Caco-2 (cell line): ENCODE measurements at regions not wholly inside any gene's neighbourhood (a gene's known extent, or its start where the extent isn't known, plus 50 kb on each side); places are given as distances from the start of the nearest gene placed in this dataset.

ENCODE experiments used
- BruUV-seq: library from RNA; stranded (reverse); fragments of 400-500 nt; replicated peaks from 2 replicates; lab custom pipeline; 2021; lab: Mats Ljungman, UMichigan
- CTCF ChIA-PET: fragments of 300-600 bp; sonication (Branson Sonifier 250); formaldehyde crosslinking; loops from one replicate; lab custom pipeline; 2022; ENCODE audit warnings: antibody characterized with exemption; lab: Charles Lee
- POLR2A ChIA-PET: fragments of 300-600 bp; sonication (Branson Sonifier 250); formaldehyde crosslinking; loops from one replicate; lab custom pipeline; 2022; ENCODE audit warnings: antibody characterized with exemption; lab: Charles Lee
- DNase-seq, 2 experiments: peaks; one replicate each; pipeline versions ENCODE4 v3.0.0 to v3.0.0-alpha.2; 2020 to 2022
- H3K27me3 ChIP-seq: replicated peaks from 2 replicates; pipeline ENCODE4 v1.6.0; 2011; ENCODE audit warnings: low read length; ENCODE audit not compliant: control insufficient read depth, insufficient read depth
- H3K36me3 ChIP-seq: 2 replicates; pipeline ENCODE4 v1.5.1; 2011; ENCODE audit warnings: low read length; ENCODE audit not compliant: control insufficient read depth, insufficient read depth
- H3K4me1 ChIP-seq: fragments of 250-450 bp; sonication (Bioruptor Pico); 2 replicates; pipeline ENCODE4 v1.5.1; 2020; ENCODE audit warnings: mild to moderate bottlenecking
- H3K4me3 ChIP-seq: 2 replicates; pipeline ENCODE4 v1.5.1; 2011; ENCODE audit warnings: low read depth, mild to moderate bottlenecking, control low read depth, low read length
- H3K9me3 ChIP-seq: fragments of 250-450 bp; sonication (Bioruptor Pico); 2 replicates; pipeline ENCODE4 v1.5.1; 2020; ENCODE audit warnings: mild to moderate bottlenecking, moderate library complexity
- H3K27ac Mint-ChIP-seq: one replicate; pipeline ENCODE4 v1.8.0; 2022; ENCODE audit warnings: mixed read lengths; ENCODE audit not compliant: unreplicated experiment
- H3K27me3 Mint-ChIP-seq: one replicate; pipeline ENCODE4 v1.8.0; 2022; ENCODE audit warnings: mixed read lengths; ENCODE audit not compliant: insufficient read depth, unreplicated experiment
- H3K36me3 Mint-ChIP-seq: one replicate; pipeline ENCODE4 v1.8.0; 2022; ENCODE audit warnings: mild to moderate bottlenecking, mixed read lengths; ENCODE audit not compliant: insufficient read depth, unreplicated experiment
- H3K4me1 Mint-ChIP-seq: one replicate; pipeline ENCODE4 v1.8.0; 2022; ENCODE audit warnings: low read depth, mixed read lengths; ENCODE audit not compliant: unreplicated experiment
- H3K4me3 Mint-ChIP-seq: one replicate; pipeline ENCODE4 v1.8.0; 2022; ENCODE audit warnings: mild to moderate bottlenecking, moderate library complexity, mixed read lengths; ENCODE audit not compliant: unreplicated experiment
- H3K9me3 Mint-ChIP-seq: one replicate; pipeline ENCODE4 v1.8.0; 2022; ENCODE audit warnings: mixed read lengths; ENCODE audit not compliant: unreplicated experiment
- CTCF ChIP-seq, 2 experiments: fragments of 200-600 bp in 1 of 2; IDR thresholded peaks; 1 replicate in 1 of 2; 2 replicates in 1 of 2; pipeline versions ENCODE4 v1.5.1 to v1.8.0; 2011 to 2022; ENCODE audit warnings: antibody characterized with exemption in 1 of 2, control low read depth in 1 of 2, inconsistent platforms in 1 of 2, low read depth in 1 of 2, low read length in 1 of 2, mild to moderate bottlenecking in 1 of 2, moderate library complexity in 1 of 2; ENCODE audit not compliant: insufficient read depth in 1 of 2, severe bottlenecking in 1 of 2, unreplicated experiment in 1 of 2
- intact Hi-C: fragments of 100-400 bp; cut with micrococcal nuclease; formaldehyde crosslinking; loops from one replicate; pipeline ENCODE4 v1.10.0; 2022; ENCODE audit not compliant: unreplicated experiment

- H3K27ac Mint-ChIP-seq = no peak overlapping the region
- Histone ChIP-seq H3K4me1 (no peaks in the 10 kb centered on the region), H3K4me3 (no peak overlapping the region), H3K9me3 (peaks cover 3% of the 10 kb centered on the region; the same call in 1 of the 2 replicates), H3K27me3 (no peaks in the 10 kb centered on the region), H3K36me3 (no peaks in the 10 kb centered on the region)
- DNase-seq = no peak
- no peak overlapping the region for H3K4me3 Mint-ChIP-seq
- no peaks in the 10 kb centered on the region for H3K27me3 Mint-ChIP-seq
- CTCF ChIA-PET = no interaction called here
- no peaks in the 10 kb centered on the region for H3K36me3 Mint-ChIP-seq
- peaks cover 25% of the 10 kb centered on the region for H3K9me3 Mint-ChIP-seq
- BruUV-seq = no TSS peak
- POLR2A ChIA-PET = no interaction called here
- TF ChIP-seq CTCF (IDR thresholded peaks at IDR 0.05; ENCODE audit: insufficient read depth in 1 of 2, low read depth in 1 of 2, low read length in 1 of 2, severe bottlenecking in 1 of 2, unreplicated experiment in 1 of 2) = no peak
- H3K4me1 Mint-ChIP-seq = peaks cover 12% of the 10 kb centered on the region
- intact Hi-C loops = no loop called here
These were observed 246.7 kb upstream of the AFDN start for GRCh38 chr6:167579806-167580618.

GRCh38 chr6:167580619-167580911 lies 246.1 kb upstream of the AFDN start:
- no peaks in the 10 kb centered on the region for H3K27me3 ChIP-seq
- BruUV-seq = no TSS peak

GRCh38 chr6:167581637-167582036 lies 245.1 kb upstream of the AFDN start:
- Mint-ChIP-seq H3K27me3 (no peaks in the 10 kb centered on the region), H3K9me3 (peaks cover 32% of the 10 kb centered on the region)

More at GRCh38 chr6:167580619-167580911, 246.1 kb upstream of the AFDN start:
- Mint-ChIP-seq H3K4me3 (no peak overlapping the region), H3K9me3 (peaks cover 30% of the 10 kb centered on the region), H3K4me1 (peaks cover 12% of the 10 kb centered on the region), H3K27ac (no peak overlapping the region), H3K27me3 (no peaks in the 10 kb centered on the region), H3K36me3 (no peaks in the 10 kb centered on the region)
- DNase-seq = no peak
- no peaks in the 10 kb centered on the region for H3K4me1 ChIP-seq
- H3K9me3 ChIP-seq = peaks cover 5% of the 10 kb centered on the region; the same call in 1 of the 2 replicates
- CTCF ChIA-PET = no interaction called here
- TF ChIP-seq CTCF (IDR thresholded peaks at IDR 0.05; ENCODE audit: insufficient read depth in 1 of 2, low read depth in 1 of 2, low read length in 1 of 2, severe bottlenecking in 1 of 2, unreplicated experiment in 1 of 2) = no peak
- no peak overlapping the region for H3K4me3 ChIP-seq
- H3K36me3 ChIP-seq = no peaks in the 10 kb centered on the region
- intact Hi-C loops = no loop called here
- POLR2A ChIA-PET = no interaction called here

More at GRCh38 chr6:167581637-167582036, 245.1 kb upstream of the AFDN start:
- no peaks in the 10 kb centered on the region for H3K27me3 ChIP-seq
- H3K4me1 ChIP-seq = no peaks in the 10 kb centered on the region
- no peaks in the 10 kb centered on the region for H3K36me3 Mint-ChIP-seq
- no peak overlapping the region for H3K4me3 ChIP-seq
- H3K36me3 ChIP-seq = no peaks in the 10 kb centered on the region
- no peak overlapping the region for H3K27ac Mint-ChIP-seq
- ChIA-PET CTCF (no interaction called here), POLR2A (no interaction called here)
- no peak for TF ChIP-seq CTCF (IDR thresholded peaks at IDR 0.05; ENCODE audit: insufficient read depth in 1 of 2, low read depth in 1 of 2, low read length in 1 of 2, severe bottlenecking in 1 of 2, unreplicated experiment in 1 of 2)
- peaks cover 5% of the 10 kb centered on the region; the same call in 1 of the 2 replicates for H3K9me3 ChIP-seq
- BruUV-seq = no TSS peak
- H3K4me3 Mint-ChIP-seq = no peak overlapping the region
- no peak for DNase-seq
- intact Hi-C loops = no loop called here
- H3K4me1 Mint-ChIP-seq = peaks cover 12% of the 10 kb centered on the region
